ENCODE measurements at regions not wholly inside any gene's neighbourhood (a gene's known extent, or its start where the extent isn't known, plus 50 kb on each side); places are given as distances from the start of the nearest gene placed in this dataset.

GRCh38 chr11:32198053-32198452, 107.2 kb downstream of the RCN1 start:
- in situ Hi-C loops (cut with HindIII; ENCODE audit: low sequenced_read_pairs) = no loop called here

- in situ Hi-C loops (cut with HindIII; ENCODE audit: low sequenced_read_pairs) = no loop called here
Observed at GRCh38 chr11:32200136-32200847, 109.4 kb downstream of the RCN1 start.

- in situ Hi-C loops (cut with HindIII; ENCODE audit: low sequenced_read_pairs) = no loop called here
Observed at GRCh38 chr11:32204751-32205150, 113.9 kb downstream of the RCN1 start.

GRCh38 chr11:32210556-32210955, 119.7 kb downstream of the RCN1 start:
- in situ Hi-C loops (cut with HindIII; ENCODE audit: low sequenced_read_pairs) = no loop called here

- in situ Hi-C loops (cut with HindIII; ENCODE audit: low sequenced_read_pairs) = no loop called here
Observed at GRCh38 chr11:32213223-32213622, 122.3 kb downstream of the RCN1 start.

GRCh38 chr11:32215157-32215556, 124.3 kb downstream of the RCN1 start:
- in situ Hi-C loops (cut with HindIII; ENCODE audit: low sequenced_read_pairs) = no loop called here

- in situ Hi-C loops (cut with HindIII; ENCODE audit: low sequenced_read_pairs) = no loop called here
Observed at GRCh38 chr11:32216749-32217148, 125.9 kb downstream of the RCN1 start.

GRCh38 chr11:32219320-32219719, 128.4 kb downstream of the RCN1 start:
- in situ Hi-C loops (cut with HindIII; ENCODE audit: low sequenced_read_pairs) = no loop called here

- in situ Hi-C loops (cut with HindIII; ENCODE audit: low sequenced_read_pairs) = no loop called here
Observed at GRCh38 chr11:32221476-32222032, 130.7 kb downstream of the RCN1 start.

- in situ Hi-C loops (cut with HindIII; ENCODE audit: low sequenced_read_pairs) = no loop called here
Observed at GRCh38 chr11:32224580-32224979, 133.7 kb downstream of the RCN1 start.

GRCh38 chr11:32225571-32226285, 134.9 kb downstream of the RCN1 start:
- in situ Hi-C loops (cut with HindIII; ENCODE audit: low sequenced_read_pairs) = no loop called here

GRCh38 chr11:32226480-32226879, 135.6 kb downstream of the RCN1 start:
- in situ Hi-C loops (cut with HindIII; ENCODE audit: low sequenced_read_pairs) = no loop called here

GRCh38 chr11:32229576-32230240, 138.8 kb downstream of the RCN1 start:
- in situ Hi-C loops (cut with HindIII; ENCODE audit: low sequenced_read_pairs) = no loop called here

- in situ Hi-C loops (cut with HindIII; ENCODE audit: low sequenced_read_pairs) = no loop called here
Observed at GRCh38 chr11:32231909-32232493, 141.1 kb downstream of the RCN1 start.

GRCh38 chr11:32232516-32232915, 141.6 kb downstream of the RCN1 start:
- in situ Hi-C loops (cut with HindIII; ENCODE audit: low sequenced_read_pairs) = no loop called here

GRCh38 chr11:32233276-32233675, 142.4 kb downstream of the RCN1 start:
- in situ Hi-C loops (cut with HindIII; ENCODE audit: low sequenced_read_pairs) = no loop called here

GRCh38 chr11:32233928-32234327, 143.1 kb downstream of the RCN1 start:
- in situ Hi-C loops (cut with HindIII; ENCODE audit: low sequenced_read_pairs) = no loop called here

- in situ Hi-C loops (cut with HindIII; ENCODE audit: low sequenced_read_pairs) = no loop called here
Observed at GRCh38 chr11:32244453-32244852, 153.6 kb downstream of the RCN1 start.

- in situ Hi-C loops (cut with HindIII; ENCODE audit: low sequenced_read_pairs) = no loop called here
Observed at GRCh38 chr11:32253706-32254105, 162.8 kb downstream of the RCN1 start.

- in situ Hi-C loops (cut with HindIII; ENCODE audit: low sequenced_read_pairs) = no loop called here
Observed at GRCh38 chr11:32255841-32256240, 165.0 kb downstream of the RCN1 start.

GRCh38 chr11:32256466-32256865, 165.6 kb downstream of the RCN1 start:
- in situ Hi-C loops (cut with HindIII; ENCODE audit: low sequenced_read_pairs) = no loop called here

Data from DLD1 (cell line).